Embryonic facial prominence (tissue), 1 donor: ENCODE measurements at regions not wholly inside any gene's neighbourhood (a gene's known extent, or its start where the extent isn't known, plus 50 kb on each side); places are given as distances from the start of the nearest gene placed in this dataset.

ENCODE experiments used
- DNase-seq: peaks from one replicate; pipeline ENCODE4 v3.0.0-alpha.2; 2016; ENCODE audit errors: extremely low spot score

DNA sequence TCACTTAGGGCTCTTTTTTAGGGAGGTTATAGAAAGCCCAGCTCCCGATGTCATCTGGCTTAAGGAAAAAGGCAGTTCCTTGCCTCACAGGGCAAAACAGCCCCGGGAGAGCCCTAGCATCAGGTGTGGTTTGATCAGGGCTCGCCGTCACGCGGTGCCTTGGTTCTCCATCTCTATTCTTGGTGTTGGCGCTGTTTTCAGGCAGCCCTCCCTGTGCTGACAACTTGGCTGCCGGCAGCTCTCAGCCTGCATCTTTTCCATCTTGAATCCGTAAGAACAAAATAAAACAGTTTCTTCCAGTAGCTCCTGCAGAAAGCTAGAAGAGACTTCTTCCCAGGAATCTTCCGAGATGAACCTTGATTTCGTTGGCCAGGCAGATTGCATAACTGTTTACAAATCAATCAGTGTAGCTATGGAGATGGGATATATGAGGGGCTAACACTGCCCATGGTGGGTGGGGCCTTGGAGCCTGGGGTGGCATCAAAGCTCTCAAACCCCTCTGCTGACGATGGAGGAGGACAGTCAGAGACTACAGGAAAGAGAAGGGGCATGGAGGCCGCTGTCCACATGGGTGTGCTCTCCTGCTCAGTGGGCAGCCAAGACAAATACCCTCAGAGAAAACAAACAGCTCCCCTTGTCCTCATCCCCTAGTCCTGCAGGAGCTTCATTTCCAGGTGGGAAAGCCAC is 370.7 kb upstream of the C1orf174 start:
- DNase-seq = no peak

DNA sequence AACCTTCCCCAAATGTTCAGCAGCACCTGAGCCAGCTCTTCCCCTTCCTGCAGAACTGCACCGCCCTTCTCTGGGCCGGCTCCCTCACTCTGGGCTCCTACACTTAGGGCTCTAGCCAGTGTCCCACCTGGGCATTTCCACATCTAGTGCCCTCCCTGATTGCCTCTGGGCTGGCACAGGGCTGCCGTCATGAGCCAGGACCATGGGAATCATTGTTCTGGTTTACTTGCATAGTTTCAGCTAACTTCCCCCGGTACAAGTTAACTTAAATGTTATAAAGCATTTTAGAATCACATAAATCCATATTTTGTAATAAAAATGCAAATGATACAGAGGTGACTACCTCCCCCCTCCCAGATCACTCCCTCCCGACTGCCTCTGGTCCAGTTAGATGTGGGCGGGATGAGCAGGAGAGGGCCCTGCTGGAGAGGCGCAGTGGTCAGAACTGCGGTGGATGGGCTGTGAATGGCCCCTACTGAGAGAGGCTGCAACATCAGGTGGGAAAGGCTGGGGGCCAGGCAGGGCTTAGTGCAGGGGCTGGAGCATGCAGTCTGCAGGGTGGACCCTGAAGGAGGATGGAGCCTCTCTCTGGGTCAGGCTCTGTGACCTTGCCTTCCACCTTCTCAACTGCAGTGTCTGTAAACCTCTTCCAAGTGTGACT is 371.4 kb upstream of the C1orf174 start:
- no peak for DNase-seq

DNA sequence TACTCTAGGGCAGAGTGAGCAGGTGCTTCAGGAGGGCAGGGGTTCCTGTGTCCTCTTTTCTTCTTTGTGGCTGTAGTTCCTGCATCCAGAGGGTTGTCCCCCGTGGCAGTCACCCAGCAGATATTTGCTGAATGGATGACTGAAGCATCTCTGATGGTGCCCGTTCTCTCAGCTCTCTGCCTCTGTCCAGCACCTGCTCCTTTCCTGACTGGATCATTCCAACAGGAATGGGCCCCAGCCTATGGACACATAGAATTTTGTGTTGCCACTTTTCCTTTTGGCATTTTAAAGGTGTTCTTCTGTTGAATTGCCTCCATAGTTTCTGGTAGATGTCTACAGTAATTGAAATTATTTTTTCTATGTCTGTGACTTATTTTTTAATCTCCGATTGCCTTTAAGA is 372.5 kb upstream of the C1orf174 start:
- no peak for DNase-seq

DNA sequence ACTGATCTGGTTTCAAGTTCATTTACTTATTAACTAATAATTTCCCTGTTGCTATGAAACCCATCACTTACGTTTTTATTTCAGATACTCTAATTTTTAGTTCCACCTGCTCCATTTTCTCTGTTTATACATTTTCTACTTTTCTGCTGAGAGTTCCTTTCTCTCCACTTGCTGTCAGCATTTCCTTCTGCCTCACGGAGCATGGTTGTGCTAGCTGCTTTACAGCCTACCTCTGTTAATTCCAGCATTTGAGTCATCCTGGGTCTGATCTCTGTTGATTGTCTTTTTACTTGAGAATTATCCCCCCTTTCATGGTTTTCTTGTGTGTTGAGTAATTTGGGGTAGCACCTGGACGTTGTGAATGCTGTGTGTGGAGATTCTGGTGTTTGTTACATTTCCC is 373.2 kb upstream of the C1orf174 start:
- DNase-seq = no peak

DNA sequence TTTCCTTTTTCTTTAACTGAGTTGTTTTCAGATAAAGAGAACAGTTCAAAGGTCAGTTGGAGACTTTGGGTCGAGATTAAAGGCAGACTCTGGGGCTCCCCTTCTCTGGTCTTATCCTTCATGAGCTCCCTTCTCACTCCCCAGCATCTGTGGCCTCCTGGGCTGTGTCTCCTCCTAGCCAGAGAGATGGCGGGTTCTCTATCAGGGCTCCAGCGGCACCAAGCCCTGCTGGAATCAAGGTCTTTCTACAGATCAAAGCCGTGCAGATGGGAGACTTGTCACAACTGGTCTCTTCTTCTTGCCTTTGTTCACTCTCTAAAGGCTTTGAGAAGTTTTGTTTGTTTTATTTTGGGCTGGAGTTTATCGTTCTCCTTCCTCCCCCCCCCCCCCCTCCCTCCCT is 373.7 kb upstream of the C1orf174 start:
- no peak for DNase-seq

DNA sequence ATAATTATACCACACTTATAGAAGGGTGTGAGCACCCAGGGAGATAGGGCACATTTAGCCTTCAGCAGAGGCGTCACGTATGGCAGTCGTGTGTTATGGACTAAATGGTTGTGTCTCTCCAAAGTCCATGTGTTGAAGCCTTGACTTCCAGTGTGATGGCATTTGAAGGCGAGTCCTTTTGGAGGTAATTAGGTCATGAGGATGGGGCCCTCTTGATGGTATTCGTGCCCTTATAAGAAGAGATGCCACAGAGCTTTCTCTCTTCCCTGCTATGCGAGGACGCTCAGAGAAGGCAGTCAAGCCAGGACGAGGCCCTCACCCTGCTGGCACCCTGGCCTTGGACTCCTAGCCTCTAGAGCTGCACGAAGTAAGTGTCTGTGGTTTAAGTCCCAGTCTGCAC is 375.0 kb upstream of the C1orf174 start:
- DNase-seq = no peak

DNA sequence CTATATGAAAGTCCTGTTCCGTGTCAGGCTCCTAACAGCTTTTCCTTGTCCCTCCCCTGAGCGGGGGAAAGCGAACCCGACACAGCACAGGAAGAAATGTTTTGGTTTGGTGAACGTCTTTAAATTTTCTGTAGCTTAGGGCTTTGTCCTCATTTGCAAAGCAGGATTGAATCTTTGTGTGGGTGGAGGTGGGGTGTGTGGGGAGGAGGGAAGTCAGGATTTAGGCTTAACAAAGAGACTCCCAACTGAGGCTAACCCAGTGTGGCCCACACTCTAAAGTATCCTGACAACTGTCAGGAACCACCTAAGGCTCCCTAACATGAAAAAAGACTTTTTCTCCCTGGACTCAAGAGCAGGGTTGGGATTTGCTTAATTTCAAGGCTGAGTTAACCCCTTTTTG is 376.2 kb upstream of the C1orf174 start:
- no peak for DNase-seq

DNA sequence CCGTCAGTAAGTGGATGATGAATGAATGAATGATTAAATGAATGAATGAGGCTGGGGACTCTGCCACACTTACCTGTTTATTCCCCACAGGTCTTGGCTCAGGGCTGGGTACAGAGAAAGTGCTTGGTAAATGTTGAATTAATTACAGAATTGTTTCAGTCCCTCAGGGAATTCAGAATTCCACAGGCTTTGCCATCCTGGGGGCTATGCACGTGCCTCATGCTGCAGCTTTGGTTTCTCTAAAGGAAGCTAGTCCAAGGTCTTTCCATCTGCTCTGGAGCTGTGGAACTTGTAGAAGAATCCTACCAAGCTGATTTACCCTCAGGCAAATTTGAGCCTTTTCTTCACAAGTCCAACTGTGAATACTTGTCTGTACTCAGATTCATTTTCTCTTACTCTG is 376.8 kb upstream of the AJAP1 start:
- DNase-seq = no peak

DNA sequence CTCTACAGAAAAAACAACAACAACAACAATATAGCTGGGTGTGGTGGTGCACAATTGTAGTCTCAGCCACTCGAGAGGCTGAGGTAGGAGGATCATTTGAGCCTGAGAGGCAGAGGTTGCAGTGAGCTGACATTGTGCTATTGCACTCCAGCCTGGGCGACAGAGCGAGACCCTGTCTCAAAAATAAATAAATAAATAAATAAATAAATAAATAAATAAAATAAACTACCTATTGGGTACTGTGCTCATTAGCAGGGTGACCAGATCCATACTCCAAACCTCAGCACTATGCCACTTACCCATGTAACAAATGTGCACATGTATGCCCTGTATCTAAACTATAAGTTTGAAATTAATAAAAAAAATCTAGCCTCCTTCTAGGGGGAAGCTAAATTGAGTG is 369.4 kb upstream of the AJAP1 start:
- DNase-seq = no peak

DNA sequence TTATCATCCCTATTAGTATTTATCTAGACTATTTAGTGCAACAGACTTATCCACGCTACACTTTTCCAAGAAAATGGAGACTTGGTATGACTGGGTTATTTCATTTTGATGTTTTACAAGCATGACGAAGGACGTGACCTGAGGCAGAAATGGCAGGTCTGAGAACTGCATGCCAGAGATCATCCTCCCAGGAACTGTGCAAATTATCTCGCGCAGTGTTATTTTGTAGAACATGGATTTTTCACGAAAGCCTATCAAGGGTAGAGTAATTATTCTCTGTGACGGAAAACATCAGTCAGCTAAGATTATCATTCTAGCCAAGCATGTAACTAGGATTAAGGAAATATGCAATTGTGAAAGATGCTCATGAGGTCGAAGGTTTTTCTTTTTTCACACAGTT is 361.5 kb upstream of the AJAP1 start:
- no peak for DNase-seq

DNA sequence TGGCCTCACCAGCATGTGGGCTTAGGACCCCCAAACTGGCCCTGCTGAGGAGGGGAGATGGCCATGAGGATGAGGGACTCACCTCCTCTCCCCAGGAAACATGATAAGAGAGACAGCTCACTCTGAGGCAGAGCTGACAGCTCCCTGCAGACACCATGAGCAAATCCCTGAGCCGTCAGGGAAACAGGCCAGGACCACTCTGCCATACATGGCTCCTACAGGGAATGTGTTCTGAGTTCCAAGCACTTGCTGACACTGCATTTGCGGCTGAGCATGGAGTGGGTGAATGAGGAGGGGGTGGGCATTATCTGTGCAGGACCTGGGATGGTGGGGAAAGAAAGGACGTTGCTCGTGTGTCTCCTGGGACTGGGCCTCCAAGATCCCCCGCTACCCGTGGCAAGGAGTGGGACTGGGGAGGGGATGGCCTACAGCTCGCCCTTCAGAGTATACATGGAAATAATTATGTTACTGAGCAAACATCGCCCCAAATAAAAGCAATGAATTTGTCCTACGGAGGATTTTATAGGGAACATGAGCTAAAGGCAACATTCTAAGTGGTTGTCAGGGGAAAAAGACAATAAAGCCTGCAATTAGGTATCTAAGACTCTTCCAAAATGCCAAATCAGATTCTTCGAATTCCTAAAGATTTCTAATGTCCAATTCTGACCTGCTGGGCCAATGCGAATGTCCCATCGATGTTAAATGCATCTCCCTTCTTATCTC is 355.9 kb upstream of the AJAP1 start:
- DNase-seq = no peak

DNA sequence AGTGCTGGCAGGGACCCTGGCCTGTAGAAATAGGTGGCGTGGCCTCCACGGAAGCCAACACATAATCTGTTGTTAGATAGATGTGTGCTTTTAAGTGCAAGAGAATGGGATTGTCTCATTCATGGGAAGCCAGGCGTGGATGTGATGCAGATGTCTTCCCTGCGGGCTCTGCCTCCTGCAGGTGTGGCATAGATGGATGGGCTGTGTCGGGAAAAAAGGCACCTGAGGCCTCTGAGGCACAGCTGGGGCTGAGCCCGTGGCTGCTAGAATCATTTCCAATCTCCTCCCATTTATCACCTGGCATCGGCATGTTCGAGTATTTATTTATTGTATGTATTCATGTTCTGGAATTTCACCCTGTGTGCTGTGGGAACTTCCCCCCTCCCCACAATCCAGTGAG is 353.4 kb upstream of the AJAP1 start:
- no peak for DNase-seq

DNA sequence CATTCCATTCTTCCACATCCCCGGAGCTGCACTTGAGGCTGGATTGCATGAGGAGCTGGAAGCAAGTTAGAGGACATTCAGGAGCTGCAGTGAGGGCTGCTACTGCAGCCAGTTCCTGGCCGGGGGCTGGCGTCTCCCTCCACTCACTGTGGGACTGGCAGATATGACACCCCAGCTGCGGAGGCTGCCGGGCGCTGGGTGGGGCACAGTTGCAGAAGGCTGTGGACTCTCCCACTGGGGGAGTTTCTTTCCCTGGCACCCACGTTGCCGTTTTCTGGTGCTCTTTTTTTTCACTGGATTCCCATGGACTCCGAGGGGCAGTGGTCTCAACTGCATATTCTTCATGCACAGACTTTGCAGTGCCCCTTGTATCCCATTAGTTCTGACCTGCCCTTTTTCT is 351.1 kb upstream of the AJAP1 start:
- DNase-seq = no peak

DNA sequence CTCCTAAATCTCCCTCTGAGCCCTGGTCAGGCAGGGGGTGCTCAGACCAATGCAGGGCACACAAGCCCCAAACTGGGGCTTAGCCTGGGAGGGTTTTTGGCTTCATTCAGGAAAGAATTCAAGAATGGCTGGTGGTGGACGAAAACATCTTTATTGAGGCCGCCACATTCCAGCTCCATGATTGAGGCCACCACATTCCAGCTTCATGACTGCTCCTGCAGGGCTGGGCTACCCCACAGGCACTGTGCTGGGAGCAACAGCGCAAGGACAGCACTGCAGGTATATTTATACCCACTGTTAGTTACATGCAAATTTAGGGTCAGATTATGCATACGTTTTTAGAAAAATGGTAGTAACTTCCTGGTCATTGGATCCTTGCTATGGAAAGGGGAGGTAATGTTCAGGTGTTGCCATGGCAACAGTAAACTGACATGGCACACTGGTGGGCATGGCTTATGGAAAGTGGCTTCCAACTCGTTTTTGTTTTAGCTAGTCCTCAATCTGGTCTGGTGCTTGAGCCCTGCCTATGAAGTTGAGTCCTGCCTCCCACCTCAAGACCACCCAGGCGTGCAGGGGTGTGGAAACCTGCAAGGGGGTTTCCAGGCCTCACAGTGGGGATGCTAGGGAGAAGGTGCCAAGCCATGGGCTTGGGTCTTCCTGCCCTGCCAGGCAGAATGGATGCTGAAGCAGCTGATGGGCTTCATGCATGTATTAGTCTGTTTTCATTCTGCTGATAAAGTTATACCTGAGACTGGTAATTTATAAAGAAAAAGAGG is 348.7 kb upstream of the AJAP1 start:
- no peak for DNase-seq

DNA sequence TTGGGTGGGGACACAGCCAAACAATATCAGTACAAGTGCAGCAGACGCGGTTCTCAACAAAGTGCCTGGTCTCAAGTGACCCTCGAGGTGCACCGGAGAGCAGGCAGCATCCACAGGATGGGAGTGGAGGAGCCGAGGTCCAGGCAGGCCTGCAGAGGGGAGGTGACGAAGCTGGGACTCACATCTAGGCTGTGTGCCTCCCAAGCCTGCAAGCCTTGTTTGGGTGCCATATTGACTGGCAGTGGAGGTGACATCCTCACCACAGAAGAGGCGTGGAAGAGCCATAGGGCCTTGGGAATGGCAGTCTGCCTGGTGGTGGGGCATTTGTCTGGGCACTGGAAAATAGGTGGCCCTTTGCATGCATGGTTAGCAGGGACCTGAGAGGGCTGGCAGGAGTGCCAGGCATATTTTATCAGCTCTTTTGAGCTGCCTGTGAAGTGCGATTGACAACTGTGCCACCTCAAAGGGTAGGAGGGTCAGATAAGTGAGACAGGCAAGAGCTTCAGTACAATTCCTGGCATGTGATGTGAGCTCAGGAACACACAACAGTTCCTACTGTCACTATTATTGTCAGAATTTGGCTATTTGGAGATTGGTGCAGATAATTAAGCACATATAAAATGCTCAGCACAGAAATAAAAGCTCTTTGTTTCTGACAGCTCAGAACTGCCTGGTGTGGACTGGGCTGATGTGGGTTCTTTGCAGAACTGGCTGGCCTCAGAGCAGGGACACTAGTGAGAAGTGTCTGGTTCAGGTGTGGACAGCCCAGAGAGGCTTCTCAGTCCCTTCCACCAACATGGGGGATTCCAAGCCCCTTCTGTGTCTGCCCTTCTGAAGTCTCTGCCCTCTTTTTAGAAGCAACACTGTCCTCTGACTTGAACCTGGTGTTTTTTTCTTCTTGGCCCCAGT is 347.6 kb upstream of the AJAP1 start:
- no peak for DNase-seq

DNA sequence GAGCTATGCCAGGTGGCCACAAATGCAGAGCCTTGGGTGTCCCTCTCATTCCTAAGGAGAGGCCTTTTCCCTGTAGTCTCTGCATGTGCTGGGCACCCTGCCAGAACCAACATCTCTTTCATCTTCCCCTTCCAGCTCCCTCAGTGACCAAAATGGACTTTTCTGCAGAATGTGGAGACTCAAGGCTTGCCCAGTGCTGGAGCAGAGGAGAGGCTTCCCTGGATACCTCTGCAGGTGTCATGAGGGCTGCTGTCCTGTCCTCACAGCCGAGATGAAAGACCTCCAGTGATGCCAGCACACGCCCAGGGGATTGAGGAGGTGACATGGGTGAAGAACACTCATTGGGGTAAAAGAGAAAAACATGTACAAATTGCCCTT is 347.0 kb upstream of the AJAP1 start:
- DNase-seq = no peak

DNA sequence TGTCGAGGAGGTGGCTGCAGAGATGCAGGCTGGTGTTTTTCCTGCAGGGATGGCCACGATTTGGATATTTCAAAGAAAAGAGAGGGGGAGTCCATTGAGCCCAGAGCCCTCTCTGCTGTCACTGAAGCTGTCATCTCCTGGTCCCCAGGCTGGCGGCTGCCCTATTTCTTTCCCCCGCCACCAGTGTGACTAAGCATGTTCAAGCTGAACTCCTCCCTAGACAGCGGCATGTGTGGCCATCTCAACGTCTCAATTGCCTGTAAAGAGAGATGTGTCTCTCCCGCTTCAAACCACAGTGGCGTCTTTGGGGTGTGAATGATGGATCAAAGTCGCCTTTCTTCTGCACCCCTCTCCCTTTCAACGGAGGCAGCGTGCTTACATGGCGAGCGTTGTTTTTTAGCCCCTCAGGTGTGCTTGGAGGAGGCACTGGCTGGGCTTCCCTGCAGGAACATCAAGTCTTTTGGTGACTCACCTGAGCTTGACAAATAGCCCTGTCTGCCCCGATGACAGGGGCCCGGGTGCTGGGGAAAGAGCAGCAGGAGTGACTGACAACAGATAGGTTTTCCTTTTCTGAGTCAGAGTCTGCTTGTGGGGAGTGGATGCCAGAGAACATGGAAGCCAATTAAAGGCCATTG is 346.4 kb upstream of the AJAP1 start:
- no peak for DNase-seq

DNA sequence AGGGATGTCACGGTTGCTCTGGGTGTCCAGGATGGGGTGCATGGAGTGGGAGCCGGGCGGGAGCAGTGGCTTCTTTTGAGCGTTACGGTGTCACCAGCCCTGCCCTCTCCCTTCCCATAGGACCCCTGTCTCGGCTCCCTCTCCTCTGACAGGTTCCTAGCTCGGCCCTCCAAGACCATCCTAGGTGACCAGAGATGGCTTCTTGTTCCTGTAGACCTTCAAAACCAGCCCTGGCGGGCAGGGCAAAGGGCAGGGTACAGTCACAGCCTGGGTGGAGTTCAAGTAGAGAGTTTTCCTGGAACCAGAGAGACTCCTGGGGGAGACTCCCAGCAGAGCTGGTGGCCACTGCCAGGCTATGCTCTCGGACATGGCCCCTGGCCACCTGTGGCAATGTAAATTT is 345.6 kb upstream of the AJAP1 start:
- DNase-seq = no peak

DNA sequence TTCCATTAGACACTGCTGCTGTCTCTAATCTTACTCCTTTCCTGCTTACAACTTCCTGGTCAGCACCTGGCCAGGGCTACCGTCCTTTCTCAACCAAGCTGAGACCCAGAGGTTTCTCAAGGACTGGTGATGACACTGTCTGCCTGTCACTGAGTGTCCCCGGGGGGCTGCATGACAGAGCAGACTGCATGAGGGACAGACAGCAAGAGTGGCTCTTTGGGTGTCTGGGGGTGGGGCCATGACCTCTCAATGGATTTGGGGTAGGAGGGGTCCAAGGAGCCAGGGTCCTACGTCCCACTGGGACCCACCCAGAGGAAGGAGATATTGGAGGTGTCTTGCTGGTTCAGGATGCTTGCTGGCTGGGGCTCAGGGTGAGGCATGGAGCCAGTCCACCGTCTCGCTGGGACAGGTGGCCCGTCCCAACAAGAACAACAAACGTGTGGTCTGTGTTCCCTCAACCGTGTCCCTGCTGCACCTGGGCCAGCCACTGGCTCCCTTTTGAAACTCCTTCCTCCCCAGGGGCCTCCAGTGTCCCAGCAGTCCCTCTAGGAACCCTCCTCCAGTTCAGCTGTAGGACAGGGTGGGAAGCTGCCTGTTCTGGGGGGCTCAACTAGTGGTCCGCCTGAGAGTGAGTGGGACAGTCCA is 344.6 kb upstream of the AJAP1 start:
- no peak for DNase-seq

DNA sequence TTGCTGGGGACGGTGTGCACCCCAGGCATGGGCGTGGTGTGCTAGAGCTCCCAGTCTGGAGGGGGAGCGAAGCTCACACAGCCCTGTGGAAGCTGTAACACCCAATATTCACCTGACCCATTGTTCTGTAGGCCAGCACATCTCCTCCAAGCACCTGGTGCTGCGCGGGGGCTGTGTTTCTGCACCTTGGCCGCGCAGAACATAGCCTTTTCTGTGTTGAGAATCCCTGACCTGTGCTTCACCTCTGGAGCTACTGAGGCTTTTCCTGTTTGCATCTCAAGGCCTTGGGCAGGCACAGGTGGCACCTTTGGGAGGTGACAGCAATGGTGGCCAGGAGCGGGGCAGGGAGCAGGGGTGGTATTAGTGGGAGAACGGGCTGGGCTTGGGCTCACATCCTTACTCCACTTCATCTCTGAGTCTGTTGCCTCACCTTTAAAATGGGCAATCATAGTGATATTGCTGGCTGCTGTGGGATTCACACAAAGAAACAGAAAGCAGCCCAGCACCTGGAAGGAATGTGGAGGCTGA is 343.9 kb upstream of the AJAP1 start:
- no peak for DNase-seq
